HEK293T (cell line): ENCODE measurements at regions not wholly inside any gene's neighbourhood (a gene's known extent, or its start where the extent isn't known, plus 50 kb on each side); places are given as distances from the start of the nearest gene placed in this dataset.

Experiments used
- CTCF ChIA-PET: fragments of 350-600 bp; formaldehyde crosslinking; extraction: SDS; loops from one replicate; lab custom pipeline; 2021; ENCODE audit warnings: antibody characterized with exemption, inconsistent platforms; lab: Yijun Ruan, JAX
- POLR2A ChIA-PET: fragments of 350-600 bp; formaldehyde crosslinking; extraction: SDS; loops from one replicate; lab custom pipeline; 2020; ENCODE audit warnings: antibody characterized with exemption, inconsistent platforms; lab: Yijun Ruan, JAX
- DNase-seq: peaks from one replicate; pipeline ENCODE4 v3.0.0; 2012; ENCODE audit warnings: mixed read lengths; ENCODE audit errors: extremely low spot score
- ARNT ChIP-seq: fragments of 450-650 bp; IDR thresholded peaks from 2 replicates; pipeline ENCODE4 v1.6.1; 2017; ENCODE audit warnings: mild to moderate bottlenecking
- BHLHE40 ChIP-seq: fragments of 450-650 bp; IDR thresholded peaks from 2 replicates; pipeline ENCODE4 v1.6.1; 2016; ENCODE audit warnings: mild to moderate bottlenecking, moderate library complexity, borderline replicate concordance
- CTBP1 ChIP-seq: fragments of 450-650 bp; IDR thresholded peaks from 2 replicates; pipeline ENCODE4 v1.6.1; 2016; ENCODE audit warnings: borderline replicate concordance
- ELF4 ChIP-seq: fragments of 450-650 bp; IDR thresholded peaks from 2 replicates; pipeline ENCODE4 v1.6.1; 2017; ENCODE audit warnings: antibody characterized with exemption
- FOXA1 ChIP-seq: fragments of 450-650 bp; IDR thresholded peaks from 2 replicates; pipeline ENCODE4 v1.6.1; 2016; ENCODE audit warnings: mild to moderate bottlenecking
- FOXK2 ChIP-seq: fragments of 450-650 bp; IDR thresholded peaks from 2 replicates; pipeline ENCODE4 v1.6.1; 2016; ENCODE audit warnings: mild to moderate bottlenecking
- FOXM1 ChIP-seq: fragments of 450-650 bp; IDR thresholded peaks from 2 replicates; pipeline ENCODE4 v1.6.1; 2017; ENCODE audit warnings: mild to moderate bottlenecking, borderline replicate concordance
- HDGF ChIP-seq: fragments of 450-650 bp; IDR thresholded peaks from 2 replicates; pipeline ENCODE4 v1.6.1; 2017; ENCODE audit warnings: antibody characterized with exemption, borderline replicate concordance
- L3MBTL2 ChIP-seq: fragments of 450-650 bp; conservative IDR thresholded peaks from 2 replicates; pipeline ENCODE4 v1.6.1; 2016; ENCODE audit warnings: mild to moderate bottlenecking
- LEF1 ChIP-seq: fragments of 450-650 bp; IDR thresholded peaks from 2 replicates; pipeline ENCODE4 v1.6.1; 2017; ENCODE audit warnings: mild to moderate bottlenecking, borderline replicate concordance
- NFRKB ChIP-seq: fragments of 450-650 bp; IDR thresholded peaks from 2 replicates; pipeline ENCODE4 v1.6.1; 2016; ENCODE audit warnings: mild to moderate bottlenecking, moderate library complexity
- PKNOX1 ChIP-seq: fragments of 450-650 bp; IDR thresholded peaks from 2 replicates; pipeline ENCODE4 v1.6.1; 2016
- SP1 ChIP-seq: fragments of 450-650 bp; IDR thresholded peaks from 2 replicates; pipeline ENCODE4 v1.6.1; 2017
- SUZ12 ChIP-seq: fragments of 450-650 bp; IDR thresholded peaks from 2 replicates; pipeline ENCODE4 v1.6.1; 2016; ENCODE audit warnings: mild to moderate bottlenecking
- TARDBP ChIP-seq: fragments of 450-650 bp; IDR thresholded peaks from 2 replicates; pipeline ENCODE4 v1.6.1; 2016
- ZNF384 ChIP-seq: fragments of 450-650 bp; IDR thresholded peaks from 2 replicates; pipeline ENCODE4 v1.6.1; 2016

- no peak for DNase-seq
- TF ChIP-seq HDGF (no peak), ZNF384 (no peak), BHLHE40 (no peak), NFRKB (no peak), TARDBP (no peak), FOXK2 (no peak), FOXM1 (no peak), SP1 (no peak), LEF1 (no peak), L3MBTL2 (no peak), ARNT (no peak), ELF4 (no peak), CTBP1 (no peak), SUZ12 (no peak), PKNOX1 (no peak), FOXA1 (no peak)
- CTCF ChIA-PET, result interaction anchor here (1.1 kb wide), 1 partner anchor 23 kb away, joined by 4 read pairs; no protein-coding TSS in a partner anchor
- POLR2A ChIA-PET, result no interaction called here
Measured at GRCh38 chr20:59110607-59111006, 53.0 kb upstream of the ZNF831 start.

- POLR2A ChIA-PET, result no interaction called here
- TF ChIP-seq LEF1 (no peak), ZNF384 (no peak), BHLHE40 (no peak), FOXM1 (no peak), HDGF (no peak), CTBP1 (no peak), NFRKB (no peak), PKNOX1 (no peak), L3MBTL2 (no peak), SP1 (no peak), ARNT (no peak), FOXK2 (no peak), ELF4 (no peak), SUZ12 (no peak), FOXA1 (no peak)
- CTCF ChIA-PET, result no interaction called here
- DNase-seq, result no peak
Measured at GRCh38 chr20:59105581-59105980, 58.0 kb upstream of the ZNF831 start.

- no peak for DNase-seq
- no peak for TF ChIP-seq LEF1
- no peak for TF ChIP-seq FOXK2
- no peak for TF ChIP-seq ARNT
- TF ChIP-seq FOXM1, result no peak
- no peak for TF ChIP-seq TARDBP
- no peak for TF ChIP-seq ZNF384
- no peak for TF ChIP-seq SP1
- TF ChIP-seq PKNOX1, result no peak
- TF ChIP-seq ELF4, result no peak
- no peak for TF ChIP-seq L3MBTL2
- TF ChIP-seq FOXA1, result no peak
- TF ChIP-seq HDGF, result no peak
- TF ChIP-seq NFRKB, result no peak
- TF ChIP-seq CTBP1, result no peak
- TF ChIP-seq SUZ12, result no peak
- no peak for TF ChIP-seq BHLHE40
- ChIA-PET CTCF (no interaction called here), POLR2A (no interaction called here)
Measured at GRCh38 chr20:59104831-59105230, 58.8 kb upstream of the ZNF831 start.

- TF ChIP-seq FOXK2 (no peak), SUZ12 (no peak), ARNT (no peak), HDGF (no peak), PKNOX1 (no peak), L3MBTL2 (no peak), FOXA1 (no peak), BHLHE40 (no peak), ZNF384 (no peak), SP1 (no peak), FOXM1 (no peak), TARDBP (no peak), ELF4 (no peak), NFRKB (no peak), CTBP1 (no peak), LEF1 (no peak)
- POLR2A ChIA-PET, result no interaction called here
- CTCF ChIA-PET, result interaction anchor here (0.7 kb wide), 1 partner anchor 132 kb away, joined by 3 read pairs; no protein-coding TSS in a partner anchor
- no peak for DNase-seq
Measured at GRCh38 chr20:59103573-59103972, 60.0 kb upstream of the ZNF831 start.

GRCh38 chr20:59102841-59103299 is 60.3 kb upstream of the PRELID3B start:
- TF ChIP-seq SP1 (no peak), HDGF (no peak), FOXM1 (no peak), CTBP1 (no peak), NFRKB (no peak)
- ChIA-PET CTCF (no interaction called here), POLR2A (no interaction called here)
- no peak for DNase-seq
